Right ventricle myocardium superior (tissue), 1 donor: ENCODE measurements at regions not wholly inside any gene's neighbourhood (a gene's known extent, or its start where the extent isn't known, plus 50 kb on each side); places are given as distances from the start of the nearest gene placed in this dataset.

Experiments
- ATAC-seq: fragments of 200-7000 bp; cut with Tn5 transposase; one replicate; pipeline ENCODE4 v1.9.1; 2020; ENCODE audit warnings: mild to moderate bottlenecking; ENCODE audit not compliant: poor library complexity
- DNase-seq: peaks from one replicate; pipeline ENCODE4 v3.0.0-alpha.2; 2020
- intact Hi-C: fragments of 100-400 bp; cut with DNase I; formaldehyde crosslinking; loops from one replicate; pipeline ENCODE4 v1.11.2; 2022
- donor health status: DM: no; HTN: yes; CAD: no; lungs with severe emphysema.

- no peak for DNase-seq
- ATAC-seq: no peak
- intact Hi-C loops: no loop called here
Measured at GRCh38 chr2:217568289-217568971, 434.4 kb downstream of the TNS1 start.

- no peak for DNase-seq
- ATAC-seq: no peak
- intact Hi-C loops: no loop called here
Measured at GRCh38 chr2:217563565-217563964, 439.2 kb downstream of the TNS1 start.

- DNase-seq (no peak), ATAC-seq (no peak)
- intact Hi-C loops: no loop called here
Measured at GRCh38 chr2:217562871-217563480, 439.8 kb downstream of the TNS1 start.

DNA sequence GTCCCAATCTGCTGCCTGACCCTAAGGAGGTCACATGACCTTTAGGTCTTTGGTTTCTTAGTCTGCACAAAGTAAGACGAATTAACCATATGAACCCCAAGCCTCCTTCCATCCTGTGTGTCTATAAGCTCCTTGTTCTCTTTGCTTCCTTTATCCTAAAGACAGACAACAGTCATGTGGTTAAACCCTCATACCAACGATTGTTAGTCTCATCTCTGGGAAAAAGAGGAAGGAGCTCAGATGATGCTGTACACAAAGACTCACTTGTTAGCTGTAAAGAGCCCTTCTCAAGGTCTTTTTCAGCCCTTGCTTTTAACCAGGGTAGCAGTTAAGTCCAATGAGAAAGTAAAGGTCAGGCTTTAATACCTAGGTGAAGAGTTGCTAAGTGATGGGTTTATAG lies 443.7 kb downstream of the TNS1 start:
- intact Hi-C loops: no loop called here
- no peak for ATAC-seq
- DNase-seq: no peak

DNA sequence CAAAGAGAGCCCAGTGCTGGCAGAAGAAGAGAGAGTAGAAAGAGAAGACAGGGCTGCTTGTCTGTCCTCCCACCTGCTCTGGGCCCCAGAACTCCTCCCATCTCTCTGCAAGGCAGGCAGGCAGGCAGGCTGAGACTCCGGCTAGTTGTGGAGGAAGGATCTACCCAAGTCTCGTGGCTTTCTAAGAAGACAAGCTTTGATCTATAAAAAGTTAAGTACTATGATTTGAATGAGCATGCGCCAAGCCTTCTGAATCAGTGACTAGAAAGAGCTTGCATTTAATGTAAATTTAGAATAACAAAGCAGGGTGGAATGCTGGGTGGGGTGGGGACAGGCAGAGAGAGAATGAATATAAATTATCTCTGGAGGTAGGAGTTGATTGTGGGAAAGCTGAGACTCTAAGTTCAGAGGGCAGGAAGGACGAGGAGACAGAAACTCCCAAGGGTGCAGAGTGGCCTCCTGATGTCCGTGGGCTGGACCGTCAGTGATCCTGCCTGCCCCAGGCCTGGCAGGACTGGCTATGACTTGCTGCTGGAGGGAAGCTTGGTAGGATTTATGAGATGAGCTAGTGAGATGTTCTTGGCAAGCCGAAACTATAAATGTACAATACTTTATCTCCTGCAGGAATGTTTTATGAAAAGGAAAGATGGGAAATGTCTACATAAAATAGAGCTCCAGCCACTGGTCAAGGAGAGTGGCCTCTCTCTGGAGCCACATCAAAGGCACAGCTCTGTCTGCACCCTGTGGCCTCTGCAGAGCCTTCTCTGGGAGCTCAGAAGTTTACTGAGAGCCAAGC lies 447.5 kb downstream of the TNS1 start:
- intact Hi-C loops: no loop called here
- ATAC-seq (peak; percentile 21), DNase-seq (peak; percentile 42)

- ATAC-seq (peak; percentile 59), DNase-seq (no peak)
- intact Hi-C loops: no loop called here
Measured at GRCh38 chr2:217553679-217554078, 449.1 kb downstream of the TNS1 start.

DNA sequence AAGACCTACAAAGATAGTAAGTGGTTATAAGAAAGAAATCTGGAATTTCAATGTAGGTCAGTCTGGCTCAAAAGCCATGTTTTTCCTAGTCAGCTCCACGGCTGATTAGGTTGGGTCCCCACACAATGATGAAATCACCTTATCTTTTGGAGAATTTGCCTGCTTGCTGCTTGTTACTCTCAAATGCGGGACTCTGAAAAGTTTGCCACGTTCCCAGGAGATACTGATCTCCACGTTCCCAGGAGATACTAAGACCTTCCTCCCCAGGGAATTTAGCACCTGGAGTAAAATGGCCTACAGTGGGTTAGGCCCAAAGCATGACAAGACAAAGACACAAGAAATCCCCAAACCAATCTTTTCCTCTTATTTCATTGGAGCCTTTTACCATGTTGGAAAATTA lies 449.6 kb downstream of the TNS1 start:
- DNase-seq: no peak
- intact Hi-C loops: no loop called here
- ATAC-seq: no peak

DNA sequence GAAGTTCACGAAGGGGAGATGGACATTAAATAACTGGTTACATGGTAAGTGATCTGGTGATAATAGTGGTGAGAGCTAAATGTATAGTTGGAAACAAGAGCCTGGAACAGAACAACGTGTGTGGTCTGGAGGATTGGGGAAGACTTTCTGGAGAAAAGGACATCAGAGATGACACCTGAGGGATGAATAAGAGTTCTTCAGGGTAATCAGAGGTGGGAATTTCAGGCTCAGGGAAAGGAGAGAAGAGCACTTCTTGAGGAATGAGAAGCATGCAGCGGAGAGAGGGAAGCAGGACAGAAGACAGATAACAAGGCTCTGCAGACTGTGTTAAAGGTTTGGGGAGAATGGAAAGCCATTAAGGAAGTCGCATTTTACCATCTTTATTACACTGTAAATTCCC lies 450.7 kb downstream of the TNS1 start:
- intact Hi-C loops: no loop called here
- ATAC-seq: no peak
- DNase-seq: no peak

DNA sequence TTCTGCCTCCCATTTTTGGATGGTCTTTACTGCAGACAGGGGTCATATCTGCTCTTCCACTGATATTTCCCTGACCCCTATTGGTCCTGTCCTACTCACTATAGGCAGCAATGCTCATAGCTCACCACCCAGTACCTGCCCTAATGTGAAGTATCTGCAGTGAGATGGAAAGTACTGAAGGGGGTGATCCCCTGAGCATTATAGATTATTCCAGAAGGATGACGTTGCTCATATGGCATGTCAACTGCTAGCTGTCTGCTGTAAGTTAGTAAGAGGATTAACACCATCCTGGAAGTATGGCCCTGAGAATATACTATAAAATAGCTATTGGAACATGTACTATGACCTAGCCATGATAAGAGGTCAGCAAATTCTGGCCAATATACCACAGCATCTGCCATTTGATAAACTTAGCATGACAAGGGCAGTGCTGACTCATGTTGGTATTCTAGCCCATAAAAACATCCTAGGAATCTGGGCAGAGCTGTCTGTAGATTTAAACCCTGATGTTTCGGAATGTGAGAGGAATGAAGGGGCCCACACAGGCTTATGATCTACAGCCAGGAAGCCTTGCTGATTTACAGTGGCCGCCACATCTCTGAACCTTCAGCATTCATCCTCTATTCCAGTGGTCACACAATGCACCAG lies 451.4 kb downstream of the TNS1 start:
- intact Hi-C loops: no loop called here
- ATAC-seq: peak; percentile 27

GRCh38 chr2:217539126-217539525 lies 463.7 kb downstream of the TNS1 start:
- ATAC-seq: no peak
- DNase-seq: no peak
- intact Hi-C loops: no loop called here

More for the DNA sequence above, 451.4 kb downstream of the TNS1 start:
- no peak for DNase-seq

DNA sequence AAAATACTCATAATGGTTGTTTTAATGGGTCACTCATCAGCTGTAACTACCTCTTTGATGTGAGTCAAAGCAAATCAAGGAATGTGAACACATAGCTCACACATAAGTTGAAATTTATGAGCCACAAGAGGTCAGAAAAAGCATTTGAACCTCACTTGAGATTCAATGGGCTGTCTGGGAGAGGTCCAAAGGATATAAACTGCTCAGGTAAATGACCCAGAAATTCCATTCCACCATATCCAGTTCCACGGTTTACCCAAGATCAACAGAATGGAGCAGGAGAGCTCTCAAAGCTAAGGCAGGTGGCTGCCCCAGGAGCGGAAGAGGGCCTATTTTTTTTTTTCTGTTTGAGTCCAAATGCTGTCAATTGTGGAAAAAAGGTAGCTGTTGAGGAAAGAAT lies 464.1 kb downstream of the TNS1 start:
- DNase-seq: no peak
- intact Hi-C loops: no loop called here
- no peak for ATAC-seq

- ATAC-seq (peak; percentile 78), DNase-seq (no peak)
- intact Hi-C loops: no loop called here
Measured at GRCh38 chr2:217535957-217536708, 466.7 kb downstream of the TNS1 start.

DNA sequence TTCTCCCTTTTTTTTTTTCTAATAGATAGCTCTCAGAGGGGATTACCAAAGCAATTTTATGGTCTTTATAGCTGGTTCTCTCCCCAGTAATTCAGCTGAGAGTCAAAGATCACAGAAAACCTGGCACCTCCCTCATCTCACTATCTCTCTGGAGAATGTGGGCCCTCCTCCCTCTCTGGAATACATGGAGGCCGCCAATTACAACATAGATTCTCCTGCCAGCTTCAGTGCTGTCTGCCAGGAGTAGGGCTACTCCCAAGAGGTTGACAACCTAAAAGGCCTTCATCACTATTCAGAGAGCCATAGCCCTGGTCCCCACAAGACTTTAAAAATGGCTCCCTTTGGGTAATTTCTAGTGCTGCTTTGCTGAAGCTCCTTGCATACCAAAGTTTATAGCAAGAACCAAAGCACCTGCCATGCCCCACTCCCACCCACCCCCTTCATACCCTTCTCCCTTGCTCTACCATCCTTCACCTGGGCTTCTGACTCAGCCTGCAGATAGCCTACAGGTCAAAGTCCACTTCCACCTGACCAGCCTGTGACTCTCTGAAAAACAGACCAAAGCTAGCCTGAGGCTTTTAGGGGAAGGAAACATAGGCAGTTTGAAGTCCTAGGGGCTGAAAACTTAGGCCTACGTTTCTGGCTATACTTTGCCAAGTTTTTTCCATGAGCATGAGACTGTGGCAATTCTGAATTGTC lies 472.3 kb downstream of the TNS1 start:
- peak; percentile 55 for DNase-seq
- peak; percentile 98 for ATAC-seq
- intact Hi-C loops: no loop called here

GRCh38 chr2:217529271-217529670 lies 473.5 kb downstream of the TNS1 start:
- no peak for DNase-seq
- intact Hi-C loops: no loop called here
- ATAC-seq: no peak

DNA sequence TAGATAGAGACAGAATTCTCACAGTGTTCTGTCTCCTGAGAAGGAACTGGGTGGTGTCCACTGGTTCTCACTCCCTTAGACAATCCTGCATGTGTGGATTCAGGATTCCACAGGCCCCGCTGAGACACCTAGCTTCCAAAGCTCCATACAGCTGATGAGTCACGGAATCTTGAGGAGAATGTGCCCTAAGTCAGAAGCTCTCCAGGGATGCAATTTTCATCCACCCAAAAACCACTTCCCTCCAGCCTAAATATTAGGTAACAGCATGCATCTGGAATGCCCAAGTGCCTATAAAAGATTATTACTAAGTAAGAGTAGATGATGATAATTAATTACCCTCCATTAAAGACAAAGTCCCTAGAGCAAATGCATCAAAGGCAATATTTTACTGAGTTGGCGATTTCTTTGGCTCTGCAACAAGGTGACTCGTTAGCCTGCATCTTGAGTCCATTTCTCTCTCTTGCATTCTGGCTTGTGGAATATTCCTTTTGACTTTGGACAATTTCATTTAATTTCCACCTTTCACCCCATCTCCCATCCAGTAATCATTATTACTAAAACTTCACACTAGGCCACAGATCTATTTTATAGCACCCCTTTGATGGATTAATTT lies 475.1 kb downstream of the TNS1 start:
- ATAC-seq (no peak), DNase-seq (no peak)
- intact Hi-C loops: no loop called here

DNA sequence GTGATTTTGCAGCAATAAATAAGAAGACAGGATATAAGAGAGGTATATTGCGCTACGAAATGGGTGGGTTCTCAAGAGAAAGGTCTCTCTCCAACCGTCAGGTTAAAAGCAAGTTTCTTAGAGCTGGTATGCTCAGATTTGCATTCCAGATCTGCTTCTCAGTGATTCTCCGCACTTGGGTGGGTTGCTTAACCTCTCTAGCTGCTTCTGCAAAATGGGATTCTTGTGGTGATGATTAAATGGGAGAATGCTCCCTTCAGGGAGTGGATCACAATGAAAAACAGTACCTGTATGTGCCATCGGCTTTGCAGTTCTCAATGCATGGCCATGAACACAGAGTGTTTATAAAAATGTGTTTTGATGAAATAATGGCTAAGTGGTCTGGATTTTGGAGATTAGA lies 477.7 kb downstream of the TNS1 start:
- intact Hi-C loops: no loop called here
- ATAC-seq (no peak), DNase-seq (no peak)

DNA sequence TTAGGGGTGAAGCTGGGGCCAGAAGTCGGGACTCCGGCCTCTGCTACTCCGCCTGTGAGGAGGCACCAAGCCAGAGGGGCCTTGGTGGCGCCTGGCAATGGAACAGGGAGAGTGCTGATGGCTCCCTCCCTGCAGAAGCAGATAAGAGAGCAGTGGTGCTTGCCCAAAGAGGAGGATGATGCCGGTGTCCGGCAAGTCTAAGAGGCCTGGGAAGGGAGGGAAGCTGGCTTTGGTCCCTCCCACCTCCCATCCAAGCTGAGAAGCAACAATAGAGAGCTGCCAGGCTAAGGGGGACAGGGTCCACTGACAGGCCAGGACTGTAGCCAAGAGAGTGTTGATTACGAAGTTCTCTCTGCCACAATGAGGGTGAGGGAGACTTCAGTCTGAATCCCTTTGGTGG lies 479.5 kb downstream of the TNS1 start:
- DNase-seq (peak; percentile 80), ATAC-seq (peak; percentile 84)
- intact Hi-C loops: no loop called here

- ATAC-seq (peak; percentile 49), DNase-seq (no peak)
- intact Hi-C loops: no loop called here
Measured at GRCh38 chr2:217521820-217522219, 481.0 kb downstream of the TNS1 start.
